B cell (primary cell): ENCODE measurements at regions not wholly inside any gene's neighbourhood (a gene's known extent, or its start where the extent isn't known, plus 50 kb on each side); places are given as distances from the start of the nearest gene placed in this dataset.
"Not testable (repeated sequence)": the region's sequence is repeated elsewhere in the genome, so short reads cannot be mapped to it uniquely, and the experiment has no call there.

ENCODE experiments used
- EZH2 ChIP-seq: IDR thresholded peaks from 2 replicates; pipeline ENCODE4 v1.6.1; 2012; ENCODE audit warnings: borderline replicate concordance, low read depth, mild to moderate bottlenecking, moderate library complexity, low read length; ENCODE audit not compliant: insufficient read depth, poor library complexity, severe bottlenecking
- TF ChIP-seq, protein P1 (sequence below): fragments of 200-600 bp; IDR thresholded peaks from one replicate; pipeline ENCODE4 v1.8.0; 2022; ENCODE audit warnings: antibody characterized with exemption, mild to moderate bottlenecking

- TF ChIP-seq, protein P1, sequence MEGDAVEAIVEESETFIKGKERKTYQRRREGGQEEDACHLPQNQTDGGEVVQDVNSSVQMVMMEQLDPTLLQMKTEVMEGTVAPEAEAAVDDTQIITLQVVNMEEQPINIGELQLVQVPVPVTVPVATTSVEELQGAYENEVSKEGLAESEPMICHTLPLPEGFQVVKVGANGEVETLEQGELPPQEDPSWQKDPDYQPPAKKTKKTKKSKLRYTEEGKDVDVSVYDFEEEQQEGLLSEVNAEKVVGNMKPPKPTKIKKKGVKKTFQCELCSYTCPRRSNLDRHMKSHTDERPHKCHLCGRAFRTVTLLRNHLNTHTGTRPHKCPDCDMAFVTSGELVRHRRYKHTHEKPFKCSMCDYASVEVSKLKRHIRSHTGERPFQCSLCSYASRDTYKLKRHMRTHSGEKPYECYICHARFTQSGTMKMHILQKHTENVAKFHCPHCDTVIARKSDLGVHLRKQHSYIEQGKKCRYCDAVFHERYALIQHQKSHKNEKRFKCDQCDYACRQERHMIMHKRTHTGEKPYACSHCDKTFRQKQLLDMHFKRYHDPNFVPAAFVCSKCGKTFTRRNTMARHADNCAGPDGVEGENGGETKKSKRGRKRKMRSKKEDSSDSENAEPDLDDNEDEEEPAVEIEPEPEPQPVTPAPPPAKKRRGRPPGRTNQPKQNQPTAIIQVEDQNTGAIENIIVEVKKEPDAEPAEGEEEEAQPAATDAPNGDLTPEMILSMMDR: not testable (repeated sequence)
- not testable (repeated sequence) for TF ChIP-seq EZH2
These were observed 104.9 kb downstream of the ZNF267 start for GRCh38 chr16:31978463-31978862.
